Right forelimb (tissue), 1 donor: ENCODE measurements at regions not wholly inside any gene's neighbourhood (a gene's known extent, or its start where the extent isn't known, plus 50 kb on each side); places are given as distances from the start of the nearest gene placed in this dataset.
"Not testable (repeated sequence)": the region's sequence is repeated elsewhere in the genome, so short reads cannot be mapped to it uniquely, and the experiment has no call there.

Source experiments
- DNase-seq: peaks from one replicate; pipeline ENCODE4 v3.0.0-alpha.2; 2018

- DNase-seq: no peak
Measured at GRCh38 chr12:24349051-24349799, 399.8 kb upstream of the SOX5 start.

- DNase-seq: not testable (repeated sequence)
Measured at GRCh38 chr12:24348180-24348579, 398.7 kb upstream of the SOX5 start.

- DNase-seq: no peak
Measured at GRCh38 chr12:24328261-24328660, 378.8 kb upstream of the SOX5 start.

GRCh38 chr12:24325331-24325730, 375.9 kb upstream of the SOX5 start:
- DNase-seq: no peak

GRCh38 chr12:24307716-24308335, 358.4 kb upstream of the SOX5 start:
- DNase-seq: no peak

GRCh38 chr12:24307153-24307552, 357.7 kb upstream of the SOX5 start:
- DNase-seq: no peak

GRCh38 chr12:24306001-24306400, 356.5 kb upstream of the SOX5 start:
- DNase-seq: no peak

- no peak for DNase-seq
Measured at GRCh38 chr12:24304285-24304684, 354.8 kb upstream of the SOX5 start.

- no peak for DNase-seq
Measured at GRCh38 chr12:24302708-24303107, 353.2 kb upstream of the SOX5 start.

- no peak for DNase-seq
Measured at GRCh38 chr12:24297516-24297915, 348.0 kb upstream of the SOX5 start.

- no peak for DNase-seq
Measured at GRCh38 chr12:24293549-24293948, 344.1 kb upstream of the SOX5 start.

GRCh38 chr12:24287963-24288362, 338.5 kb upstream of the SOX5 start:
- DNase-seq: no peak

- DNase-seq: no peak
Measured at GRCh38 chr12:24285448-24285847, 336.0 kb upstream of the SOX5 start.

- no peak for DNase-seq
Measured at GRCh38 chr12:24281341-24281740, 331.9 kb upstream of the SOX5 start.

GRCh38 chr12:24280056-24280842, 330.8 kb upstream of the SOX5 start:
- no peak for DNase-seq

GRCh38 chr12:24278832-24279231, 329.4 kb upstream of the SOX5 start:
- no peak for DNase-seq

- no peak for DNase-seq
Measured at GRCh38 chr12:24270965-24271364, 321.5 kb upstream of the SOX5 start.

GRCh38 chr12:24270464-24270863, 321.0 kb upstream of the SOX5 start:
- no peak for DNase-seq

GRCh38 chr12:24268663-24269186, 319.3 kb upstream of the SOX5 start:
- no peak for DNase-seq

- no peak for DNase-seq
Measured at GRCh38 chr12:24266982-24267381, 317.5 kb upstream of the SOX5 start.

- no peak for DNase-seq
Measured at GRCh38 chr12:24256684-24257083, 307.2 kb upstream of the SOX5 start.

GRCh38 chr12:24255920-24256665, 306.6 kb upstream of the SOX5 start:
- no peak for DNase-seq

- no peak for DNase-seq
Measured at GRCh38 chr12:24252602-24253001, 303.1 kb upstream of the SOX5 start.
